ENCODE measurements at regions not wholly inside any gene's neighbourhood (a gene's known extent, or its start where the extent isn't known, plus 50 kb on each side); places are given as distances from the start of the nearest gene placed in this dataset.
"Not testable (repeated sequence)": the region's sequence is repeated elsewhere in the genome, so short reads cannot be mapped to it uniquely, and the experiment has no call there.

- peak; percentile 21 for DNase-seq
These were observed 117.9 kb downstream of the GPCPD1 start for GRCh38 chr20:5492937-5493336.

- DNase-seq, result peak; percentile 62
These were observed 119.4 kb downstream of the GPCPD1 start for GRCh38 chr20:5491455-5491854.

GRCh38 chr20:5489601-5490000 is 121.2 kb downstream of the GPCPD1 start:
- peak; percentile 41 for DNase-seq

- DNase-seq, result peak; percentile 86
These were observed 122.0 kb downstream of the GPCPD1 start for GRCh38 chr20:5488823-5489222.

- DNase-seq, result no peak
These were observed 124.3 kb downstream of the GPCPD1 start for GRCh38 chr20:5486377-5487054.

- DNase-seq, result no peak
These were observed 125.9 kb downstream of the GPCPD1 start for GRCh38 chr20:5484926-5485325.

- DNase-seq, result no peak
These were observed 126.5 kb downstream of the GPCPD1 start for GRCh38 chr20:5484346-5484745.

- no peak for DNase-seq
These were observed 128.0 kb downstream of the GPCPD1 start for GRCh38 chr20:5482791-5483190.

- no peak for DNase-seq
These were observed 128.9 kb downstream of the GPCPD1 start for GRCh38 chr20:5481872-5482271.

- DNase-seq, result no peak
These were observed 129.8 kb downstream of the GPCPD1 start for GRCh38 chr20:5480824-5481600.

- DNase-seq, result peak; percentile 38
These were observed 135.9 kb downstream of the GPCPD1 start for GRCh38 chr20:5474646-5475550.

GRCh38 chr20:5471866-5472265 is 138.9 kb downstream of the GPCPD1 start:
- DNase-seq, result not testable (repeated sequence)

- DNase-seq, result no peak
These were observed 139.4 kb downstream of the GPCPD1 start for GRCh38 chr20:5471368-5471767.

GRCh38 chr20:5470943-5471342 is 139.9 kb downstream of the GPCPD1 start:
- DNase-seq, result no peak

GRCh38 chr20:5470458-5470857 is 140.3 kb downstream of the GPCPD1 start:
- no peak for DNase-seq

- no peak for DNase-seq
These were observed 141.7 kb downstream of the GPCPD1 start for GRCh38 chr20:5469111-5469510.

- DNase-seq, result no peak
These were observed 143.7 kb downstream of the GPCPD1 start for GRCh38 chr20:5467086-5467485.

- DNase-seq, result no peak
These were observed 145.2 kb downstream of the GPCPD1 start for GRCh38 chr20:5465604-5465927.

GRCh38 chr20:5464901-5465603 is 145.8 kb downstream of the GPCPD1 start:
- DNase-seq, result no peak

GRCh38 chr20:5463007-5463686 is 146.4 kb upstream of the PROKR2 start:
- DNase-seq, result no peak

- peak; percentile 44 for DNase-seq
These were observed 137.0 kb upstream of the PROKR2 start for GRCh38 chr20:5453745-5454144.

- not testable (repeated sequence) for DNase-seq
These were observed 136.6 kb upstream of the PROKR2 start for GRCh38 chr20:5453316-5453715.
